GM12874 (cell line): ENCODE measurements at regions not wholly inside any gene's neighbourhood (a gene's known extent, or its start where the extent isn't known, plus 50 kb on each side); places are given as distances from the start of the nearest gene placed in this dataset.

Source experiments
- TF ChIP-seq, protein P1 (sequence below): IDR thresholded peaks from 2 replicates; pipeline ENCODE4 v1.5.1; 2011; ENCODE audit warnings: low read depth, mild to moderate bottlenecking, control low read depth, low read length, moderate library complexity; ENCODE audit not compliant: insufficient read depth

DNA sequence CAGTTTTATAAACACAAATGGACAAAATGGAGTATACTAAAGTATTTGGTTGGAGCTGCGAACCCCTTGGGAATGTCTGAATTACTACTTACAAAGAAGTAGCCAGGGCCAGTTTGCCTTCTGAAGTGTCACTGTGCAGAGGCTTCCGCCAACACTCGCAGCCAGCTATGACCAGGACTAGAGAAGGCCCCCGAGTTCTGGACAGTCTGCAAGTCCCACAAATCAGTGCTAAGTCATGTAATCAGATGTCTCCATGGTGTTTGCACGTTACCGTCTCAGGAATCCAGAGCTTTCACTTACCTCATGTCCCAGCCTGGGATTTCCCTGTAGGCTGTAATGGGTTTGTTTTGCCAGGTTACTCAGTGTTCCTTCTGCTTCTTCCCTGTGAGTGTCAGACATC, 106.6 kb upstream of the SPAG17 start:
- TF ChIP-seq, protein P1, sequence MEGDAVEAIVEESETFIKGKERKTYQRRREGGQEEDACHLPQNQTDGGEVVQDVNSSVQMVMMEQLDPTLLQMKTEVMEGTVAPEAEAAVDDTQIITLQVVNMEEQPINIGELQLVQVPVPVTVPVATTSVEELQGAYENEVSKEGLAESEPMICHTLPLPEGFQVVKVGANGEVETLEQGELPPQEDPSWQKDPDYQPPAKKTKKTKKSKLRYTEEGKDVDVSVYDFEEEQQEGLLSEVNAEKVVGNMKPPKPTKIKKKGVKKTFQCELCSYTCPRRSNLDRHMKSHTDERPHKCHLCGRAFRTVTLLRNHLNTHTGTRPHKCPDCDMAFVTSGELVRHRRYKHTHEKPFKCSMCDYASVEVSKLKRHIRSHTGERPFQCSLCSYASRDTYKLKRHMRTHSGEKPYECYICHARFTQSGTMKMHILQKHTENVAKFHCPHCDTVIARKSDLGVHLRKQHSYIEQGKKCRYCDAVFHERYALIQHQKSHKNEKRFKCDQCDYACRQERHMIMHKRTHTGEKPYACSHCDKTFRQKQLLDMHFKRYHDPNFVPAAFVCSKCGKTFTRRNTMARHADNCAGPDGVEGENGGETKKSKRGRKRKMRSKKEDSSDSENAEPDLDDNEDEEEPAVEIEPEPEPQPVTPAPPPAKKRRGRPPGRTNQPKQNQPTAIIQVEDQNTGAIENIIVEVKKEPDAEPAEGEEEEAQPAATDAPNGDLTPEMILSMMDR: no peak

DNA sequence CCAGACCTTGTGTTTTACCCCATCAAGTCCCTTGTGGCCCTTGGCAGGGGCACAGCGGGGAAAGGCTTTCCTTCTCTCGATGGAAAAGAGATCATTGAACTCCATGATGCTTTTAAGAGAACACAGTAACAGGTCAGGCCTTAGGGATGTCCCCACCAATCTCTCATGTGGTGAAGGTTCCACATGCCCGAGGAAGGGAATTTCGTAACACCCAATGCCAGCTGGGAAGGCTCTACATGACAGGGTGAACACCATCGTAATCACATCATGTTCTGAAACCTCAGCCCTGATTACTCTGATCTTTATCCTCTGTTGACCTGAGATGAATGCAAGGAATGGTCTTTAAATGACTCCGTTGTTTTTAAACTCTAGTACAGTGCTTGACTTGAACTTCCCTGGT, 105.5 kb upstream of the SPAG17 start:
- TF ChIP-seq, protein P1: no peak

DNA sequence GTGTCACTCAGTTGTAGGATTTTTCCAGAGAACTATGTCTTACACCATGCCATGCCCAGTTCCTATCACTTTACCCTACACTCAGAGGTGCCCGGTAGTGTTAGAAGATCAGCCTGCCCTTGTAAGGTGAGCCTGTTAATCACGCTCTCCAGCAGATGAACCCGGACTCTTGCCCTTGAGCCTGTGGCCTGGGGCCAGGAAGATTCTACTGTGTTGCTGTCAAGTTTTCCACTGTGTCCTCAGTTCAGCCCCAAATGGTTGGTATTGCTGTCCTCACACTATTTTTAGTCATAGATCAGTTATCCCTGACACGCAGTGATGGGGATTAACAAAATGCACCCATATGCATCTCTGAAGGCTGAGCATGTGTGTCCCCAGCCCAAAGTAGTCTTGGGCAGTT, 105.0 kb upstream of the SPAG17 start:
- TF ChIP-seq, protein P1: no peak

DNA sequence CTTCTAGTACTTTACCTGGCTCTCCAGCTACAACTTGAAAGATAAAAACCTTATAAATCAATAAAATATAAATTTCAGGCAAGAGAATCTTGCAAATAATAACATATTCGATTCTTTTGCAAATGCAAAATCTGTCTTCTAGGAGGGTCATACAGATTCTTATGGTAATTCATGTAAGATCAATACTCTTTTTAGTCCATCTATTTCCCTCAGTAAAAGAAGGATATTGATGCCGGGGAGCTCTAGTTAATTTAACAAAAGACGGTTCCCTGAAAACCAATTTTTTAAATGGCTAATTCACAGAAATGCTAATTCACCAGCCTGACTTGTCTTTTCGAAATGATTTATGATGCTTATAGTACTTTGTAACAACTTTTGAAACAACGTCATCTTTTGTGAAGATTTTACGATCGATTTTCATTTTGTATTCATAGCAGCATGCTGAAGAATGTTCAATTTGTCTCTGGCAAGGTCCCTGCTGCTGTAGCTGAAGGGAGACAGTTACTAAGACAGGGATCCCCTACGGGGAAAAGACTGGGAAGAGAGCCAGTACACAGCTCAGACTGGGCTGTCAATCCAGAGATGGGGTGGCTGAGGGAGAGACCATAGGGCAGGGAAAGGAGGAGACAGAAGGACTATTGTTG, 90.6 kb upstream of the SPAG17 start:
- TF ChIP-seq, protein P1: no peak

DNA sequence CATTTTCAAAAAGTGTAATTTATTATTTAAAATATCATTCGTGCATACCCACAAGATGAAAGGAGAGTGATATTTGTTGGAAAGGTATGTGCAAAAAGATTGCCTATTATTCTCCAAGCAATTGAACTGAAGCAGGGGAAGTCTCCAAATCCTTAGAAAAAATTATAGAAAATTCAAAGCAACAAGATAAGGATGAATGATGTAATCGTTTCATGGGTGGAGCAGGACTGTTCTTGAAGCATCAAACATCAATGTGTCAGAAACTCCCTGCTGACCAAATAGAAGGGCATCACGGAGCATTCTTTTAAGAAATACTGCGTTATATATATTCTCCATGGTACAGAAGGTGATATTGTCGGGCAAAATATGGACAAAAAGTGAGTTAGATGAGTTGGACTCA, 87.9 kb upstream of the SPAG17 start:
- TF ChIP-seq, protein P1: no peak

DNA sequence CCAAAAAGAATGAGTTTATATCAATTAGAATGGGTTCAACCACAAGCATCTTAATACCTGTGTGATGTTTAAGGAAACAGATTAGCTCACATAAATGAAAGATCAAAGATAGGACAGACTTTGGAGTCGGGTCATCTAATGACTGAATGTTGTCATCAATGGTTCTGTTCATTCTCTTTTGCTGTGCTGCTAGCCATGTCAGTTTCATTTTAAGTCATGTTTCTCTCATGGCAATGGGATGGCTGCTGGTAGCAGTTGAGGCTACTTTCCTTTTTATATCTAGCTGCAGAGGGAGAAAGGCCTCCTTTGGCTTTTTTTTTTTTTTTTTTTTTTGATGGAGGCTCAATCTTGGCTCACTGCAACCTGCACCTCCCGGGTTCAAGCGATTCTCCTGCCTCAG, 86.9 kb upstream of the SPAG17 start:
- TF ChIP-seq, protein P1: no peak

DNA sequence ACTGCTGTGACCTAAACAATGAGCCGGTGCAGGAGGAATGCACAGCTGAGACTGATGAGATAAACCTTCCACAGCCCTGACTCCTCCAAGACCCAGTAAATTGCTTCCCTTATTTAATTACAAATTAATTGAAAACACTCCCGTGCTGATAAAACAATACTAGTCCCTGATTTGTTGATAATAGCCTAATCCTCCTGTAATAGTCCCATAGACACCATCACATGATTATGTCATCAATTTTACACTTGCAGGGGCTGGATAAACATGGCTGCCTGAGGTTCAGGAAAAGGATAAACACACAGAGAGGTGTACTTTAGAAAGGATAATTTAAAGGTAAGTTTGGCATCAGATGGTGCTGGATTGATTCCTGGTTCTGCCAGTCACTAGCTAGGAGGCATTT, 84.6 kb upstream of the SPAG17 start:
- TF ChIP-seq, protein P1: no peak
